GM12872 (cell line): ENCODE measurements at regions not wholly inside any gene's neighbourhood (a gene's known extent, or its start where the extent isn't known, plus 50 kb on each side); places are given as distances from the start of the nearest gene placed in this dataset.

Experiments
- CTCF ChIP-seq: IDR thresholded peaks from 3 replicates; pipeline ENCODE4 v1.5.1; 2011; ENCODE audit warnings: low read depth, mild to moderate bottlenecking, low read length, moderate library complexity; ENCODE audit not compliant: insufficient read depth

- TF ChIP-seq CTCF: no peak
Observed at GRCh38 chr1:58857680-58858673, 74.1 kb upstream of the JUN start.

GRCh38 chr1:58859769-58860485, 76.1 kb upstream of the JUN start:
- TF ChIP-seq CTCF: no peak

GRCh38 chr1:58861076-58861475, 77.2 kb upstream of the JUN start:
- TF ChIP-seq CTCF: no peak

- no peak for TF ChIP-seq CTCF
Observed at GRCh38 chr1:58861506-58861905, 77.7 kb upstream of the JUN start.

GRCh38 chr1:58862728-58863385, 79.0 kb upstream of the JUN start:
- no peak for TF ChIP-seq CTCF

- no peak for TF ChIP-seq CTCF
Observed at GRCh38 chr1:58864654-58865053, 80.8 kb upstream of the JUN start.

GRCh38 chr1:58866578-58866977, 82.7 kb upstream of the JUN start:
- no peak for TF ChIP-seq CTCF
